Sigmoid colon (tissue), 4 donors: ENCODE measurements at regions not wholly inside any gene's neighbourhood (a gene's known extent, or its start where the extent isn't known, plus 50 kb on each side); places are given as distances from the start of the nearest gene placed in this dataset.

Source experiments
- CTCF ChIP-seq, 4 experiments: fragments of 450-650 bp in 3 of 4; fragments of 200-600 bp in 1 of 4; IDR thresholded peaks; one replicate each; pipeline ENCODE4 v1.5.1; 2016 to 2019; ENCODE audit warnings: antibody characterized with exemption in 4 of 4, mild to moderate bottlenecking in 3 of 4, moderate library complexity in 2 of 4
- EP300 ChIP-seq, 4 donors: sonication (generic); formaldehyde crosslinking; IDR thresholded peaks; one replicate each; pipeline ENCODE4 v1.6.1; 2017; ENCODE audit warnings: antibody characterized with exemption in 4 of 4

- TF ChIP-seq CTCF (IDR thresholded peaks at IDR 0.05) (no peak), EP300 (IDR thresholded peaks at IDR 0.05) (no peak)
These were observed 1067.0 kb upstream of the MAP3K7 start for GRCh38 chr6:91653895-91654294.
